ENCODE measurements at regions not wholly inside any gene's neighbourhood (a gene's known extent, or its start where the extent isn't known, plus 50 kb on each side); places are given as distances from the start of the nearest gene placed in this dataset.
A peak's percentile ranks its signal among the peaks of the same experiment; 100 is the strongest.

DNA sequence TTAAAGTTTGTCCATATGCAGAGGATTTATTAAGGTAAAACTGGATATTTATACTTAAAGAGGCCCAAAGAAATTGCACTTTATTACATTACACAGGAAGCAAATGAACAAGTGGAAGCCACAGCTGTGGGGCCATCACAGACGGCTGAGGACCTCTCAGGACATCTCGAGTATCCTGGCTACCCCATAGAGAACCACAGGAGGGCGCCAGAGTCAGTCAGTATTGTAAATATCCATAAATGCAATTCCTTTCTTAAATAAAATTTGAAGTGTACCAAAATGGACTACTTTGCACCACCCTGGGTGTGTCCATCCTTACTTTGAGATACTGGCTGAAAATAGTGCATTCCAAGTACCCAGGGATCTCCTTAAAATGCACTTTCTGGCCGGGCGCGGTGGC, 257.2 kb downstream of the MRPL39 start:
- no peak for TF ChIP-seq TEAD4 (IDR thresholded peaks at IDR 0.05)
- TF ChIP-seq, protein P1, sequence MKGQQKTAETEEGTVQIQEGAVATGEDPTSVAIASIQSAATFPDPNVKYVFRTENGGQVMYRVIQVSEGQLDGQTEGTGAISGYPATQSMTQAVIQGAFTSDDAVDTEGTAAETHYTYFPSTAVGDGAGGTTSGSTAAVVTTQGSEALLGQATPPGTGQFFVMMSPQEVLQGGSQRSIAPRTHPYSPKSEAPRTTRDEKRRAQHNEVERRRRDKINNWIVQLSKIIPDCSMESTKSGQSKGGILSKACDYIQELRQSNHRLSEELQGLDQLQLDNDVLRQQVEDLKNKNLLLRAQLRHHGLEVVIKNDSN (IDR thresholded peaks at IDR 0.05), result no peak
- no peak for TF ChIP-seq CEBPB (IDR thresholded peaks at IDR 0.05)
- peak; percentile 42; the same call in 1 of the 2 replicates for TF ChIP-seq RAD21 (IDR thresholded peaks at IDR 0.05; ENCODE audit: low read depth)
- TF ChIP-seq CREB1 (IDR thresholded peaks at IDR 0.05; ENCODE audit: low read depth), result no peak
- TF ChIP-seq EP300 (IDR thresholded peaks at IDR 0.05; ENCODE audit: borderline replicate concordance), result no peak
- no peak for TF ChIP-seq TAF1 (IDR thresholded peaks at IDR 0.05; ENCODE audit: low read depth)
